ENCODE measurements at regions not wholly inside any gene's neighbourhood (a gene's known extent, or its start where the extent isn't known, plus 50 kb on each side); places are given as distances from the start of the nearest gene placed in this dataset.

DNA sequence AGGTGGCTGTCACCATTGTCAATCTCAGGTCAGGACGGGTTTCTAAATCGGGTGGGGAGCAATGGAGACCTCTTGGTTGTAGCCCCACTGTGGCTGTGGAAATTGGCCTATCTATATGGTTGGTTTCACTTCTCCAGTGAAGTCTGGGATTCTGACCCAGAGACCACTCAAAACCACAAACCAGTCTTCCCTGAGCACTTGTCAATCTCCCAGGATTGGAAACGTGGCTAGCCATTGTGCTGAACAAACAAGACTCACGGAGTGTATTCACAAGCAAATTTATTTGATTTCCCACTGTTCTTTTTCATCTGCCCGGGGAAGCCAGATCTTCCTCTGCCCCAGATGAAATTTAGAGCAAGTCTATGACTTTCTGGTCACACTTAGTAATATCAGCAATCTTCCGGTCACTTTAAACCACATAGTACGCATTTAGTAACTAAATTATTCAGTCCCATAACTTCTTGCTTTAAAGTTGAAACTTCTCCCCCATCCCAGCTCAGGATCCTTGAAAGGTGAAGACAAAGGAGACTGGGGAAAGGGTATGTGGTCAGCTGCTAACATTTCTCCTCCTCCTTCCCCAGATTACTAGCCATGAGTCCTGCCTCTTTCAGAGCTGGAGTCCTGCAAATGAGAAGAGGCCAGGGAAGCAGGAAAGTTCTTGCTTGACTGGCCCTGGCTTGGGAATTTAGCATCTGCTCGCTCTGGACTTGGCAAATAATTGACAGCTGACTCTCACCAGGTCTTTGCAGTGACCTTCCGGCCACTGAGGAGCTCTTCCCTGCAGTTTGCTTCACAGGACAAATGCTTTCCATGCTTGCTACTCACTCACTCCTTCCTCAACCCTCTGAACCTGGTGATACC, 123.2 kb upstream of the MAX start:
- no peak for DNase-seq

- no peak for DNase-seq
These were observed 124.7 kb upstream of the MAX start for GRCh38 chr14:65226824-65227604.

DNA sequence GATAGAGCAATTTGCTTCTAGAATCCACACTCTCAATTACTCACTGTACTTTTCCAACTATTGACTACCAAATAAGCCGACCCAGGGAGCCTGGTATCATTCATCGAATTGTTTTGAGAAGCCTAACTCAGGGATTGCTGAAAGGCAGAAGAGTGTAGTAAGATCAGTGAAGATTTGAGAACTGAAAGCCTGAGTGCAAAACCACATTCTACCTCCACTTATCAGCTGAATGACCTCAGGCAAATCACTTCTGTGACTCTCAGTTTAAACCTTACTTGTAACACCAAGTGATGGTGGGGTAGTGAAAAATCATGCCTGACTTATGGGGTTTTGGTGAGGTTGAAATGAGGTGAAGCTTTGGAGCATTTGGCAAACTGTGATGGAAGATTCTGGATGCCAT, 126.1 kb upstream of the MAX start:
- DNase-seq, result no peak

- DNase-seq, result no peak
These were observed 126.8 kb upstream of the MAX start for GRCh38 chr14:65228956-65229747.

GRCh38 chr14:65229748-65230728, 127.7 kb upstream of the MAX start:
- DNase-seq, result peak in 1 of 2 donors; percentile 32

DNA sequence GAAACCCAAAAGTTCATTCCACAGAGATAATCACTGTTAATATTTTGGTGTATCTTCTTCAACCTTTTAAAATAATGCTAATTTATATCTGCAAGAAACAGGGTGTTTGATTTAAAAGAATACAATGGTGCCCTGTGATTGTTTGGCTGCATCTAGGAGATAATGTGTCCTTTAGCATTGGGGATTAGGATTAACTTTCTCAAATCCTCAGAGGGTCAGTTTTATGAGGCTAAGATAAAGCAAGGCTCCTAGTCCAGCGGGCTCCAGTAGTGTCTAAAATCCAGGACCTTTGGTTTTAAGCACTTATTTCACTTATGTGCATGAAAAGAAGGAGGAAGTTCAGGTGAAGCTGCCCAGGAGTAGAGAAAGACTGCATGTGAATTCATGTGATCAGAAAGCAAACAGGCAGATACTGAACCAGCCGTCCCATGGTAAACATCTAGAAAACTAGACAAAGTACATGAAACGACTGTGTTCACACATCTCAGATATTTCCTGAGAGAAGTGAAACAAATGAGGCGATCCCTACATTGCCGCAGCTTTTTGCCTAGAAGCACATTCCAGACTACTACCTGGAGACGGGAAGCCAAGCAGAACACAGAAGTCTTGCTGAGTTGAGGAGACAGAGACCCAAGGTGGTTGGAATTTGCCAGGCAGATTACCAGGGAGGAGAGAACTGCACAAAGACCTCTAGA, 129.1 kb upstream of the MAX start:
- no peak for DNase-seq

DNA sequence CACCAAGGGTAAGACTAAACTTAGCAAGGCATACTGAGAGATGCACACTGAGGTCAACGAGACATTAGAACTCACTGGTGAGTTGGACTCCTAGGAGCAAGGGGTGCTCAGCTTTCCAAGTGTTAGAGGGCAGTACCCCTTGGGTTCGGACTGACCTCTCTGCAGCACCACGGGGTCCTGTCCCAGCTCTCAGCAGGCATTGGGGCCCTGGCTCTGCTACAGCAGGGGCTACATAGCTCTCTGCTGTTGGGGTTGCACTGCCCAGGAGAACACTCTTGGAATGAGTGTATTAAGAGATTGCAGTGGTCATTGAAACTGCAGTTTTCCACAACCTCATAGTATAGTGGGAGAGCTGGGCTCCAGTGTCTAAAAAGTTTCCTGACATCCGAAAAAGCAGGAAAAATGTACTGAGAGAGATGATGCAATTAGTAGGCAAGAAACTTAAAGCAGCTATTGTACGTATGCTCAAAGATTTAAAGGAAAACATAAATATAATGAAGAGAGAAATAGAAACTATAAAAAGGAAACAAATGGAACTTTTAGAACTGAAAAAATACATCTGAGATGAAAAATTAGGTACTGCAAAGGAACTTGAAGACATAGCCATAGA, 132.5 kb upstream of the MAX start:
- no peak for DNase-seq

DNA sequence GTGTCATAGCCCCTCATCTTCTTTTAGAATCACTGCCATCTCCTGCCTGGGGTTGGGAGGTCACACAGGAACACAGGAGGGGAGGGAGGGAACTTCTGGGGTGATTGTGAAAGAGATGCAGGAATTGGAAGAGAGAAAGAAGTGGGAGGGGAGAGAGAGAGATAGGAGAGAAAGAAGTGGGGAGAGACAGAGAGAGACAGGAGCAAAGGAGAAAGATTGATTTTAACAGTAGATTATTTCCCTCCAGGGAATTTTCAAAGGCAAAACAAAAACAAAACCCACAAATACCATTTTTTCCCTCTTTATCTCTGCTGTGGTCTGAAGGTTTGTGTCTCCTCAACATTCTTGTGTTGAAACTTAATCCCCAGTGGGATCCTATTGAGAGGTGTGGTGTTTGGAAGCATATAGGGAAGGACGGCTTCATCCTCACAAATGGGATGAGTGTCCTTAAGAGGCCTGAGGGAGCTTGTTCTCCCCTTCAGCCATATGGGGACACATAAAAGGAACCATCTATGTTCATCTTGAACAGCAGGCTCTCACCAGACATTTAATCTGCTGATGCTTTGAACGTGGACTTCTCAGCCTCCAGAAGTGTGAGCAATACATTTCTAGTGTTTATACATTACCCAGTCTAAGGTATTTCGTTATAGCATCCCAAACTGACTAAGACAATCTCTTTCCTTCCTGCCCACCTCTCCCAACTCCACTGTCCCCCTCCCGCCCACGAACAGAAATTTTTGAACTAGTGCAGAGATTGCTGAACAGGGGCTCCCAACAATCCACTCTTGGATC, 134.9 kb upstream of the MAX start:
- no peak for DNase-seq

GRCh38 chr14:65237941-65238340, 135.6 kb upstream of the MAX start:
- DNase-seq, result no peak

DNA sequence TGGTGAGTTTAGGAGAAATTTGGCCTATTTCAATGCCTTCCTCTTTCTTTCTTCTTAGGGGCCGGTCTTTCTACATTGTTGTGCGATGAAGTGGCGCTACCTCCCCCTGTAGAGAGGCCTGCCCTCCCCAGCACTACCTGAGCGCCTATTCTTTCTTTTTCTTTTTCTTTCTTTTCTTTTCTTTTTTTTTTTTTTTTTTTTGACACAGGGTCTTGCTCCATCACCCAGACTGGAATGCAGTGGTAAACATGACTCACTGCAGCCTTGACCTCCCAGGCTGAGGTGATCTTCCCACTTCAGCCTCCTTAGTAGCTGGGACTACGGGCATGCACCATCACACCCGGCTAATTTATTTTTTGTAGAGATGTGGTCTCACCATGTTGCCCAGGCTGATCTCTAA, 136.1 kb upstream of the MAX start:
- DNase-seq, result no peak

DNA sequence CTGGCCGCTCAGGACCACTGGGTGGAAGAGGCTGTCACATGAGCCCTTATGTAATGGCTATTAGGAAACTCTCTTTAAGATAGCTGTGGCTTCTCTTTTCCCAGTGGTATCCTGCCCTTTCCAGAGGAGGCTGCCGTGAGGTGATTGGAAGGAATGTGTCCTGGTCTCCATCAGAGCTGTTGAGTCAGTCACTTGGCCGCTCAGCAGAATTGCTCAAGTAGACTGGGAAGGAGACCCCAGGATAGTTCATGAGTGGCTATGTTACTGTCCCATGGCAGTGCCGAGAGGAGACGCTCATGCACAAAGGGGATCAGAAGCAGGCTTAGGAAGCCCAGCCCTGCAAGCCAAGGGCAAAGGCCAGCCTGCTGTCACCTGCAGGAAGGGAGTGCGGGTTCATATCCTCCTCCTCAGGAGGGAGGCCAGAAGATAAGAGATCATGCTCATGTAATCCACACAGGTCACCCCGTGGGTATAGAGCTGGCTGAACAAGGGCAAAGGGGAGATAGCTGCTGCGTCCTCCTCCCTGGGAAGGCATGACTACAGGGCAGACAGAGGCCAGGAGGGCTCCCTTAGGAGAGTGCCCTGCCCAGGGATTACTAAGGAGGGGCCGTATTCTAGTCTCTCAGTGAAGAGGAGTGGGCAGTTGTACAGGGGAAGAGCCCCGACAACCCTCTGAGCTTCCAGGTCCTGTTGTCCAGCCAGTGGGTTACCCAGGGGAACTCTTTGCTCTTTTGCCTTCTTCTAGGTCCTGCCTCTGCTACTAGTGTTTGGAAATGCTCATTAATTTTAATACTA, 137.0 kb upstream of the MAX start:
- DNase-seq, result no peak

GRCh38 chr14:65239938-65240296, 137.6 kb upstream of the MAX start:
- no peak for DNase-seq

GRCh38 chr14:65241125-65241752, 138.9 kb upstream of the MAX start:
- no peak for DNase-seq

- DNase-seq, result no peak
These were observed 140.4 kb upstream of the MAX start for GRCh38 chr14:65242732-65243134.

- no peak for DNase-seq
These were observed 141.6 kb upstream of the MAX start for GRCh38 chr14:65243766-65244442.

DNA sequence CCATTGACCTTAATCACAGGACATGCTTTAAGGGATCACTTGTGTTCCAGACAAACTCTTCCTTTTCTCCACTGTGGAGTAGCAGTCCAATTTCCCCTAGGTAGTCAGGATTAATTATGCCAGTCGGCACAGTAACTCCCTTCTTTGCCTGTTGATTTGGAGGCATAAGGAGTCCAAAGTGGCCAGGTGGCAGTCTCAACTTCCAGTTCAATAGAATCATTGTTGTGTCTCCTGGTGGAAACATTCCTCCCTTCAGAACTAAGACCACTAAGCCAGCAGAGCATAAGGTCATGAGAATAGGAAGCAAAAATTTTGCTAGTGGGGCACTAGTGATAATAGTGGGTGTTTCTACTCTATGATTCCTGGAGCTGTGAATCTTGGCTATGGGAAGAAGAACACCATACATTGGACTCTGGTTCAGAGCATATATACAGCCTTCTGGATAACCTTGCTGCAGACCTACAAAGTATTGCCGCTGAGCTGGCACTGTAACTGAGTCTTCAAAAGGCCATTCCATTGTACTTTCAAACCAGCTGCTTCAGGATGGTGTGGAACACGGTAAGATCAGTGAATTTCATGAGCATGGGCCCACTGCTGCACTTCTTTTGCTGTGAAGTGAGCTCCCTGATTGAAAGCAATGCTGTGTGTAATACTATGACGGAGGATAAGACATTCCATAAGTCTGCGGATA, 147.3 kb upstream of the MAX start:
- no peak for DNase-seq

DNA sequence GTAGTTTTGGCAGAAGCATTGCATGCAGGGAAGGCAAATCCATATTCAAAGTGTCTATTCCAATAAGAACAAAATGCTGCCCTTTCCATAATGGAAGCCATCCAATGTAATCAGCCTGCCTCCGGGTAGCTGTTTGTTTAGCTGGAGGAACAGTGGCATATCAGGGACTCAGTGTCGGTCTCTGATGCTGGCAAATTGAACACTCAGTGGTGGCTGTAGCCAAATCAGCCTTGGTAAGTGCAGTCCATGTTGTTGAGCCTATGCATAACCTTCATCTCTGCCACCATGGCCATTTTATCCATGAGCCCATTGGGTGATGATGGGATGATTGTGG, 147.8 kb upstream of the MAX start:
- DNase-seq, result no peak

GRCh38 chr14:65251213-65251612, 148.9 kb upstream of the MAX start:
- no peak for DNase-seq

Data from bone marrow (tissue), 2 donors.